ENCODE measurements at regions not wholly inside any gene's neighbourhood (a gene's known extent, or its start where the extent isn't known, plus 50 kb on each side); places are given as distances from the start of the nearest gene placed in this dataset.

DNA sequence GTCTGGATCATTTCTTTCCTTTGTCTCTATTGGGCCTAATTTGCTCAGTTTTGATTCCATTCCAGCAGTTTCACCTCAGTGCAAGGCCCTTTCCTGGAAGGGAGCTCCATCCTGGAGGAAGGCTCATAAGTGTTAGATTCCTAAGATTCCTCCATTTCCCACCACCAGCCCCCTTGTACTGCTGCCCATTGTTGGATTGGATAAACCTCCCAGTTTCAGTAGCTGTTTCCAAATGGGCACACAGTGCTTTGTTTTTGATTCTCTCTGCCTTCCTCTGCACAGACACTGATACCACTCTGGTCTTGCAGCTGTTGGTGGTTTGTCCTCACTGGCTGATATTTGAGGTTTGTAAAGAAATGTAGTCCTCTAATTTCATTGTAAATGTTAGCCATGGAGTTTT lies 158.9 kb downstream of the SLC15A5 start:
- peak overlapping the region; percentile 84 for H2AFZ ChIP-seq (ENCODE audit: low read length)
- H3K27me3 ChIP-seq (replicated peaks in 1 of 4; ENCODE audit: control insufficient read depth in 3 of 4, extremely low read depth in 1 of 4, insufficient read depth in 3 of 4, low read length in 3 of 4), result no peaks in the 10 kb centered on the region
- H3K18ac ChIP-seq (ENCODE audit: extremely low read depth, low read length), result no peak overlapping the region
- H2BK5ac ChIP-seq (ENCODE audit: low read depth, low read length), result 0 out of 2 replicates have a peak overlapping the region, but pooled peaks have one; percentile 18
- ChIA-PET CTCF (ENCODE audit: partially characterized antibody) (no interaction called here), POLR2A (ENCODE audit: partially characterized antibody) (no interaction called here)
- no peak overlapping the region for H2AK5ac ChIP-seq (ENCODE audit: low read depth, low read length)
- H4K8ac ChIP-seq (ENCODE audit: extremely low read depth, insufficient read depth, low read length), result no peak overlapping the region
- no peaks in the 10 kb centered on the region for H4K20me1 ChIP-seq (replicated peaks in 1 of 2; ENCODE audit: control insufficient read depth in 1 of 2, insufficient read depth in 2 of 2, low read length in 2 of 2)
- no peaks in the 10 kb centered on the region for H3K23me2 ChIP-seq (ENCODE audit: low read depth, low read length)
- H3K23ac ChIP-seq (ENCODE audit: insufficient read length), result no peak overlapping the region
- H4K5ac ChIP-seq (ENCODE audit: insufficient read length, low read depth, low read length), result peak overlapping the region; percentile 29
- H3K4me2 ChIP-seq (ENCODE audit: insufficient read depth in 1 of 2, low read depth in 2 of 2, low read length in 2 of 2), result no peak overlapping the region
- no peak overlapping the region for H3K9ac ChIP-seq (replicated peaks in 1 of 4; ENCODE audit: extremely low read depth in 1 of 4, low read depth in 3 of 4, low read length in 3 of 4)
- H2BK15ac ChIP-seq (ENCODE audit: low read length), result no peak overlapping the region
- no peak overlapping the region for H3K14ac ChIP-seq (ENCODE audit: insufficient read length)
- H3K4me1 ChIP-seq (replicated peaks in 1 of 4; ENCODE audit: control insufficient read depth in 3 of 4, insufficient read depth in 4 of 4, low read length in 3 of 4), result peaks cover 0 to 5% (median 2%) of the 10 kb centered on the region in 4 experiments; a peak in 4 of 7 replicates
- H3K56ac ChIP-seq (replicated peaks; ENCODE audit: insufficient read length, low read depth, low read length), result no peak overlapping the region
- no peak overlapping the region for H2BK120ac ChIP-seq (replicated peaks; ENCODE audit: low read depth, low read length)
- 0 out of 2 replicates have a peak overlapping the region, but pooled peaks have one; percentile 2 for H3K27ac ChIP-seq (ENCODE audit: low read depth, low read length)
- no peak overlapping the region for H3K4ac ChIP-seq (replicated peaks; ENCODE audit: insufficient read length, low read depth, low read length)
- no peak for DNase-seq (ENCODE audit: low read depth in 1 of 2, low spot score in 2 of 2)
- H2BK20ac ChIP-seq (ENCODE audit: low read length), result no peak overlapping the region
- H3K4me3 ChIP-seq (ENCODE audit: extremely low read depth in 1 of 4, insufficient read depth in 2 of 4, low read depth in 3 of 4, low read length in 4 of 4), result no peak overlapping the region
- TF ChIP-seq SAP30 (IDR thresholded peaks at IDR 0.05; ENCODE audit: insufficient read depth, insufficient replicate concordance, low read length), result no peak
- 0 out of 2 replicates have a peak, but pooled peaks have one; percentile 12 for TF ChIP-seq YY1 (IDR thresholded peaks at IDR 0.05; ENCODE audit: low read depth, low read length)
- H2BK12ac ChIP-seq (ENCODE audit: low read depth, low read length), result 0 out of 2 replicates have a peak overlapping the region, but pooled peaks have one; percentile 39
- H3K9me3 ChIP-seq (ENCODE audit: insufficient read depth in 2 of 2, low read depth in 1 of 2, low read length in 1 of 2), result no peaks in the 10 kb centered on the region
- H3K36me3 ChIP-seq (ENCODE audit: control insufficient read depth in 2 of 4, insufficient read depth in 4 of 4, low read length in 3 of 4), result no peaks in the 10 kb centered on the region
- no peaks in the 10 kb centered on the region for H3K79me1 ChIP-seq (ENCODE audit: low read depth, low read length)
- H3K79me2 ChIP-seq (ENCODE audit: control insufficient read depth in 1 of 2, insufficient read depth in 2 of 2, low read length in 2 of 2), result no peaks in the 10 kb centered on the region
- no peak for FAIRE-seq
- H4K91ac ChIP-seq (replicated peaks; ENCODE audit: insufficient read length, low read length), result no peak overlapping the region
